ENCODE measurements at regions not wholly inside any gene's neighbourhood (a gene's known extent, or its start where the extent isn't known, plus 50 kb on each side); places are given as distances from the start of the nearest gene placed in this dataset.

DNA sequence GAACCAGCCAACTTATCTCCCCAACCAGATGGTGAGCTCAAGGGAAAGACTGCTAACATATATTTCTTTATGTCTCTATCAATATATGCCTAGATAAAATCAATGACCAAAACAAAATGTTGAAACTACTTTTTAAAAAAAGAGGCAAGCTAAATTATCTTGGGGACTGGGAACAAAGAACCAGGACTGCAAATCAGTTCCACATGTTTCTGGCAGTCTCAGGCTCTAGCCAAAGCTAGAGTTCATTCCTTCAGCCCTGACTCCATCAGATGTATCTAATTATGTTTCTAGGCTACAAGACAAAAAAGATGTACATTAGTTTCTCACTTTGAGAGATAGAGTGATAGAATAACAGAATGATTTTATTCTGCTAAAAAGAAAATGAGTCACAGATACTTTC, 1290.3 kb upstream of the SORCS1 start:
- TF ChIP-seq CREB1 (IDR thresholded peaks at IDR 0.05; ENCODE audit: low read depth) (no peak), RAD21 (IDR thresholded peaks at IDR 0.05; ENCODE audit: low read depth) (no peak), EGR1 (IDR thresholded peaks at IDR 0.05) (no peak), ZBTB7A (IDR thresholded peaks at IDR 0.05; ENCODE audit: low read depth) (no peak), TCF12 (IDR thresholded peaks at IDR 0.05; ENCODE audit: low read depth) (no peak), FOXM1 (IDR thresholded peaks at IDR 0.05; ENCODE audit: borderline replicate concordance, low read depth) (no peak), NFIC (IDR thresholded peaks at IDR 0.05) (no peak), CEBPB (IDR thresholded peaks at IDR 0.05) (no peak), TAF1 (IDR thresholded peaks at IDR 0.05; ENCODE audit: low read depth) (no peak), YY1 (IDR thresholded peaks at IDR 0.05; ENCODE audit: low read depth) (no peak), TEAD4 (IDR thresholded peaks at IDR 0.05) (no peak)
- TF ChIP-seq, protein P1, sequence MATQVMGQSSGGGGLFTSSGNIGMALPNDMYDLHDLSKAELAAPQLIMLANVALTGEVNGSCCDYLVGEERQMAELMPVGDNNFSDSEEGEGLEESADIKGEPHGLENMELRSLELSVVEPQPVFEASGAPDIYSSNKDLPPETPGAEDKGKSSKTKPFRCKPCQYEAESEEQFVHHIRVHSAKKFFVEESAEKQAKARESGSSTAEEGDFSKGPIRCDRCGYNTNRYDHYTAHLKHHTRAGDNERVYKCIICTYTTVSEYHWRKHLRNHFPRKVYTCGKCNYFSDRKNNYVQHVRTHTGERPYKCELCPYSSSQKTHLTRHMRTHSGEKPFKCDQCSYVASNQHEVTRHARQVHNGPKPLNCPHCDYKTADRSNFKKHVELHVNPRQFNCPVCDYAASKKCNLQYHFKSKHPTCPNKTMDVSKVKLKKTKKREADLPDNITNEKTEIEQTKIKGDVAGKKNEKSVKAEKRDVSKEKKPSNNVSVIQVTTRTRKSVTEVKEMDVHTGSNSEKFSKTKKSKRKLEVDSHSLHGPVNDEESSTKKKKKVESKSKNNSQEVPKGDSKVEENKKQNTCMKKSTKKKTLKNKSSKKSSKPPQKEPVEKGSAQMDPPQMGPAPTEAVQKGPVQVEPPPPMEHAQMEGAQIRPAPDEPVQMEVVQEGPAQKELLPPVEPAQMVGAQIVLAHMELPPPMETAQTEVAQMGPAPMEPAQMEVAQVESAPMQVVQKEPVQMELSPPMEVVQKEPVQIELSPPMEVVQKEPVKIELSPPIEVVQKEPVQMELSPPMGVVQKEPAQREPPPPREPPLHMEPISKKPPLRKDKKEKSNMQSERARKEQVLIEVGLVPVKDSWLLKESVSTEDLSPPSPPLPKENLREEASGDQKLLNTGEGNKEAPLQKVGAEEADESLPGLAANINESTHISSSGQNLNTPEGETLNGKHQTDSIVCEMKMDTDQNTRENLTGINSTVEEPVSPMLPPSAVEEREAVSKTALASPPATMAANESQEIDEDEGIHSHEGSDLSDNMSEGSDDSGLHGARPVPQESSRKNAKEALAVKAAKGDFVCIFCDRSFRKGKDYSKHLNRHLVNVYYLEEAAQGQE (IDR thresholded peaks at IDR 0.05; ENCODE audit: low read depth), result no peak
- TF ChIP-seq, protein P2, sequence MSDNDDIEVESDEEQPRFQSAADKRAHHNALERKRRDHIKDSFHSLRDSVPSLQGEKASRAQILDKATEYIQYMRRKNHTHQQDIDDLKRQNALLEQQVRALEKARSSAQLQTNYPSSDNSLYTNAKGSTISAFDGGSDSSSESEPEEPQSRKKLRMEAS (IDR thresholded peaks at IDR 0.05), result no peak
- TF ChIP-seq, protein P3, sequence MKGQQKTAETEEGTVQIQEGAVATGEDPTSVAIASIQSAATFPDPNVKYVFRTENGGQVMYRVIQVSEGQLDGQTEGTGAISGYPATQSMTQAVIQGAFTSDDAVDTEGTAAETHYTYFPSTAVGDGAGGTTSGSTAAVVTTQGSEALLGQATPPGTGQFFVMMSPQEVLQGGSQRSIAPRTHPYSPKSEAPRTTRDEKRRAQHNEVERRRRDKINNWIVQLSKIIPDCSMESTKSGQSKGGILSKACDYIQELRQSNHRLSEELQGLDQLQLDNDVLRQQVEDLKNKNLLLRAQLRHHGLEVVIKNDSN (IDR thresholded peaks at IDR 0.05), result no peak

DNA sequence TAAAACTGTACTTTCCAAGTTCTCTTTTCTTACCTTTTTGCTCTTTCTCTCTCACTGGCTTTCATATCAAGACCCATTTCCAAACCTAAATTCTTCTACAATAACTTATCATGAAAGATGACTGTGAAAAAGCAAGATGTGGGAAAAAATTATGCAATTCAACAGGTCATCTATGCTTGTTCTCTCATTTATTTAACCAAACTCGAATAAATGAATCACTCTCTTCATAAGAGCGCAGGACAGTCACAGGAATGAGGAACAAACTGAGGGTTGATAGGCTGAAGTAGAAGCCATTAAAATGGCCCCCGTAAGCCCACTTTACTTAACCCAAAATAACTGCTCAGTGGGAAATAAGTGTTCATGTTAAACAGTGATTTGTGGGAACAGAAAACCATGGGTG, 1289.7 kb upstream of the SORCS1 start:
- TF ChIP-seq RAD21 (IDR thresholded peaks at IDR 0.05; ENCODE audit: low read depth) (no peak), ZBTB7A (IDR thresholded peaks at IDR 0.05; ENCODE audit: low read depth) (no peak), EP300 (IDR thresholded peaks at IDR 0.05; ENCODE audit: borderline replicate concordance) (no peak)

DNA sequence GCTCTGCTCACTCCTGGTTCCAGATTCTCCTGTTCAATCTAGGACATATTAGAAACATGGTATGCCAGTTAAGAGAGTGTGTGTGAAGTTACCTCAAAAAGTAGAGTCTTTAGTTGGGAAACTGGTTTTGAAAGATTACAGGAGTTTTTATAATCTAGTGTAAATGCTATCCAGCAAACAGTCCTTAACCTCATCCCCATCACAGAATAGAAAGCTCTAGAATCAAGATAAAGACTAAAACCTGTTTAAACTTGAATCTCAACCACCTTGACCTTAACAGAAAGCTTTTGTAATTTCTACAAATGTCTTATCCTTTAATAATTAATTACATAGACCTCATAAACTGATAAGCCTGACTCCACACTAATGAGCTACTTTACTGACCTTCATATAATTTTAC, 1288.7 kb upstream of the SORCS1 start:
- no peak for TF ChIP-seq FOXM1 (IDR thresholded peaks at IDR 0.05; ENCODE audit: borderline replicate concordance, low read depth)
- TF ChIP-seq, protein P3 (IDR thresholded peaks at IDR 0.05), result no peak

DNA sequence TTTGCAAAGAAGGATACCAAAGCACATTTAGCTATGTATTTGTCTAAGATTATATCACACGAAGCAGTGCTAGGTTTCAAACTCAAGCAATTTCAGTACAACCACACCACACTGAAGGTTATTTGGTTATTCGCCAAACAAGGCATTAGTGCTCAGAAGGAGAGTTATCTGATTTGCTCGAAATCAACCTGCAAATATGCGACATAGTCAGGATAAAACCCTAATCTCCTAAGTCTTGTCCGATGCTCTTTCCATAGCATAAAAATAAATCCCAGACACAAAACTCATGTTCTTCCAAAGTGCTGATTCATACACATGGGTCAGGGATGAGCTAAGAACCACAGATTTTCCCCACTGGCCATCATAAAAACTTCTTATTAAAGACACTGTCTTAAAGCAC, 1288.0 kb upstream of the SORCS1 start:
- TF ChIP-seq TAF1 (IDR thresholded peaks at IDR 0.05; ENCODE audit: low read depth), result no peak
- TF ChIP-seq ZBTB7A (IDR thresholded peaks at IDR 0.05; ENCODE audit: low read depth), result no peak
- TF ChIP-seq, protein P1 (IDR thresholded peaks at IDR 0.05; ENCODE audit: low read depth), result no peak
- TF ChIP-seq, protein P3 (IDR thresholded peaks at IDR 0.05), result no peak
- no peak for TF ChIP-seq NFIC (IDR thresholded peaks at IDR 0.05)
- TF ChIP-seq, protein P2 (IDR thresholded peaks at IDR 0.05), result no peak
- TF ChIP-seq TEAD4 (IDR thresholded peaks at IDR 0.05), result no peak
- no peak for TF ChIP-seq TCF12 (IDR thresholded peaks at IDR 0.05; ENCODE audit: low read depth)
- TF ChIP-seq CREB1 (IDR thresholded peaks at IDR 0.05; ENCODE audit: low read depth), result no peak
- no peak for TF ChIP-seq EGR1 (IDR thresholded peaks at IDR 0.05)
- no peak for TF ChIP-seq YY1 (IDR thresholded peaks at IDR 0.05; ENCODE audit: low read depth)
- no peak for TF ChIP-seq RAD21 (IDR thresholded peaks at IDR 0.05; ENCODE audit: low read depth)
- no peak for TF ChIP-seq EP300 (IDR thresholded peaks at IDR 0.05; ENCODE audit: borderline replicate concordance)
- TF ChIP-seq FOXM1 (IDR thresholded peaks at IDR 0.05; ENCODE audit: borderline replicate concordance, low read depth), result no peak
- no peak for TF ChIP-seq CEBPB (IDR thresholded peaks at IDR 0.05)

DNA sequence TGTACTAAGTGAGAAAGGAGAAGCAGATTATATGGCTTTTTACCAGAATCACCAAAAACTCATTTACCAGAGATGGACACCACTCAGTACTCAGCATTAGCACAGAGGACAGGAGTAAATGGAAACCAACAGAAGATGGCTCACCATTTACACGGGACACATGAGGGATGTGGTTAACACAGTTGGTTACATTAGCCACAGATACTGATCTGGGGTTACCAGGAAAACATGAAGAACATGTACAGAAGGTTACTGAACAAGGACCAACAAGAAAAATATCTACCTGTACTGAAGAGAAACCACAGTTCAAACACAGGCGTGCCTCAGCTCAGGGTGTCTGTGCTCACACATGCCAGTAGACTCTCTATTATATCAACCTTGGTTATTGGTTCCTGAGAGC, 1285.8 kb upstream of the SORCS1 start:
- TF ChIP-seq YY1 (IDR thresholded peaks at IDR 0.05; ENCODE audit: low read depth) (no peak), CREB1 (IDR thresholded peaks at IDR 0.05; ENCODE audit: low read depth) (no peak), TCF12 (IDR thresholded peaks at IDR 0.05; ENCODE audit: low read depth) (no peak), RAD21 (IDR thresholded peaks at IDR 0.05; ENCODE audit: low read depth) (no peak), FOXM1 (IDR thresholded peaks at IDR 0.05; ENCODE audit: borderline replicate concordance, low read depth) (no peak), NFIC (IDR thresholded peaks at IDR 0.05) (no peak), TAF1 (IDR thresholded peaks at IDR 0.05; ENCODE audit: low read depth) (no peak), ZBTB7A (IDR thresholded peaks at IDR 0.05; ENCODE audit: low read depth) (no peak), TEAD4 (IDR thresholded peaks at IDR 0.05) (no peak), EGR1 (IDR thresholded peaks at IDR 0.05) (no peak), CEBPB (IDR thresholded peaks at IDR 0.05) (no peak)
- TF ChIP-seq, protein P1 (IDR thresholded peaks at IDR 0.05; ENCODE audit: low read depth), result no peak

All from Ishikawa (cell line).